22Rv1 (cell line): ENCODE measurements at regions not wholly inside any gene's neighbourhood (a gene's known extent, or its start where the extent isn't known, plus 50 kb on each side); places are given as distances from the start of the nearest gene placed in this dataset.

ENCODE experiments used
- CTCF ChIP-seq: fragments of 450-650 bp; IDR thresholded peaks from 2 replicates; pipeline ENCODE4 v1.5.1; 2017; ENCODE audit warnings: mild to moderate bottlenecking
- ZFX ChIP-seq: fragments of 450-650 bp; IDR thresholded peaks from 2 replicates; pipeline ENCODE4 v1.6.1; 2017; ENCODE audit warnings: antibody characterized with exemption, borderline replicate concordance

DNA sequence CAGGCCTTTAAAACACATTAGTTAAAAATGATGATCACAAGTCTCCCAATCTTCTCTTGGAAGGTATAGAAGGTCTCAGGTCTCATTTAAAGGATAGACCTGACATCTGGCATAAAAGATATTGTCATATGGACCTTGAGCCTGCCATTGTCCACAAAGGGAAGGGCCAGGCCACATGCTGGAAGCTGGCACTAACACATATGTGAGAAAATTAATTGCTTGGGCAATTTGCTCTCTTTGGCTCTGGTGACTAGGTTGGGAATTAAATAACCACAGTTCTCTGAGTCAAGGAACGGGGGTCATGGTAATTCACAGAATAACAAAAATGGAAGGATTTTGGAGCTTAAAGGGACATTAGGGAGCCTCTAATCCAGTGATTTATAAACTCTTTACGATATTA lies 727.3 kb downstream of the BCL11A start:
- TF ChIP-seq CTCF (no peak), ZFX (no peak)
